Transverse colon (tissue), 4 donors: ENCODE measurements at regions not wholly inside any gene's neighbourhood (a gene's known extent, or its start where the extent isn't known, plus 50 kb on each side); places are given as distances from the start of the nearest gene placed in this dataset.

Experiments used
- CTCF ChIP-seq, 5 experiments: fragments of 200-600 bp in 3 of 5; fragments of 450-650 bp in 2 of 5; sonication (generic) in 3 of 5; IDR thresholded peaks; 1 replicate in 2 of 5; 2 replicates in 3 of 5; pipeline ENCODE4 v1.5.1; 2016 to 2017; ENCODE audit warnings: antibody characterized with exemption in 5 of 5, inconsistent platforms in 3 of 5, mild to moderate bottlenecking in 2 of 5, moderate library complexity in 1 of 5
- EP300 ChIP-seq: sonication (generic); formaldehyde crosslinking; IDR thresholded peaks from one replicate; pipeline ENCODE4 v1.6.1; 2017; ENCODE audit warnings: antibody characterized with exemption, low read depth
- POLR2A ChIP-seq: fragments of 450-650 bp; IDR thresholded peaks from one replicate; pipeline ENCODE4 v1.6.1; 2016; ENCODE audit warnings: antibody characterized with exemption, mild to moderate bottlenecking, moderate library complexity
- POLR2AphosphoS5 ChIP-seq, 3 donors: sonication (generic); formaldehyde crosslinking; IDR thresholded peaks; one replicate each; pipeline ENCODE4 v1.6.1; 2016; ENCODE audit warnings: antibody characterized with exemption in 3 of 3

- TF ChIP-seq POLR2A, result no peak
- TF ChIP-seq CTCF (IDR thresholded peaks at IDR 0.05), result no peak
- TF ChIP-seq POLR2AphosphoS5 (IDR thresholded peaks at IDR 0.05), result no peak
- TF ChIP-seq EP300, result no peak
Observed at GRCh38 chr3:30974071-30974470, 79.6 kb upstream of the GADL1 start.
